Endodermal cell (in vitro differentiated cells): ENCODE measurements at regions not wholly inside any gene's neighbourhood (a gene's known extent, or its start where the extent isn't known, plus 50 kb on each side); places are given as distances from the start of the nearest gene placed in this dataset.

Experiments used
- DNase-seq: peaks from one replicate; pipeline ENCODE4 v3.0.0-alpha.2; 2017
- H3K27ac ChIP-seq: 2 replicates; pipeline ENCODE4 v1.5.1; 2013; ENCODE audit warnings: mild to moderate bottlenecking, low read depth, low read length, moderate library complexity
- H3K27me3 ChIP-seq: 2 replicates; pipeline ENCODE4 v1.6.1; 2013; ENCODE audit warnings: mild to moderate bottlenecking, low read length, moderate library complexity; ENCODE audit not compliant: insufficient read depth, control insufficient read depth, poor library complexity, severe bottlenecking
- H3K36me3 ChIP-seq: 2 replicates; pipeline ENCODE4 v1.7.0; 2013; ENCODE audit warnings: mild to moderate bottlenecking, low read length, moderate library complexity; ENCODE audit not compliant: control insufficient read depth, insufficient read depth
- H3K4me1 ChIP-seq: one replicate; pipeline ENCODE4 v1.7.0; 2013; ENCODE audit warnings: low read length; ENCODE audit not compliant: control insufficient read depth, insufficient read depth
- H3K4me3 ChIP-seq: 2 replicates; pipeline ENCODE4 v1.5.1; 2013; ENCODE audit warnings: mild to moderate bottlenecking, low read length, moderate library complexity
- H3K9ac ChIP-seq: 2 replicates; pipeline ENCODE4 v1.6.1; 2013; ENCODE audit warnings: mild to moderate bottlenecking, low read length, moderate library complexity; ENCODE audit not compliant: poor library complexity, severe bottlenecking; ENCODE audit errors: extremely low read depth
- H3K9me3 ChIP-seq: 2 replicates; pipeline ENCODE4 v1.6.1; 2013; ENCODE audit warnings: mild to moderate bottlenecking, low read length, moderate library complexity; ENCODE audit not compliant: control insufficient read depth
- H3K27ac Mint-ChIP-seq: 2 replicates; pipeline ENCODE4 v1.8.0; 2020; ENCODE audit warnings: mixed read lengths
- H3K27me3 Mint-ChIP-seq: 2 replicates; pipeline ENCODE4 v1.8.0; 2021; ENCODE audit warnings: mild to moderate bottlenecking, mixed read lengths; ENCODE audit not compliant: insufficient read depth
- H3K36me3 Mint-ChIP-seq: 2 replicates; pipeline ENCODE4 v1.8.0; 2020; ENCODE audit warnings: low read depth, mixed read lengths
- H3K4me1 Mint-ChIP-seq: 2 replicates; pipeline ENCODE4 v1.8.0; 2020; ENCODE audit warnings: mixed read lengths
- H3K4me3 Mint-ChIP-seq: 2 replicates; pipeline ENCODE4 v1.8.0; 2020; ENCODE audit warnings: mild to moderate bottlenecking, moderate library complexity, mixed read lengths
- H3K9me3 Mint-ChIP-seq: 2 replicates; pipeline ENCODE4 v1.8.0; 2020; ENCODE audit warnings: mild to moderate bottlenecking, mixed read lengths
- TF ChIP-seq, protein P1 (sequence below): fragments of 200-600 bp; sonication (generic); conservative IDR thresholded peaks from 2 replicates; pipeline ENCODE4 v1.5.0; 2021; ENCODE audit warnings: antibody characterized with exemption, mild to moderate bottlenecking

GRCh38 chr11:94717667-94718066 is 50.5 kb upstream of the AMOTL1 start:
- Mint-ChIP-seq H3K4me3 (no peak overlapping the region), H3K9me3 (peaks cover 12% of the 10 kb centered on the region), H3K27ac (no peak overlapping the region), H3K4me1 (peaks cover 15% of the 10 kb centered on the region), H3K27me3 (no peaks in the 10 kb centered on the region), H3K36me3 (no peaks in the 10 kb centered on the region)
- Histone ChIP-seq H3K4me3 (no peak overlapping the region), H3K9ac (no peak overlapping the region), H3K27ac (no peak overlapping the region), H3K4me1 (no peaks in the 10 kb centered on the region), H3K27me3 (no peaks in the 10 kb centered on the region), H3K36me3 (no peaks in the 10 kb centered on the region), H3K9me3 (peaks cover 14% of the 10 kb centered on the region)
- TF ChIP-seq, protein P1, sequence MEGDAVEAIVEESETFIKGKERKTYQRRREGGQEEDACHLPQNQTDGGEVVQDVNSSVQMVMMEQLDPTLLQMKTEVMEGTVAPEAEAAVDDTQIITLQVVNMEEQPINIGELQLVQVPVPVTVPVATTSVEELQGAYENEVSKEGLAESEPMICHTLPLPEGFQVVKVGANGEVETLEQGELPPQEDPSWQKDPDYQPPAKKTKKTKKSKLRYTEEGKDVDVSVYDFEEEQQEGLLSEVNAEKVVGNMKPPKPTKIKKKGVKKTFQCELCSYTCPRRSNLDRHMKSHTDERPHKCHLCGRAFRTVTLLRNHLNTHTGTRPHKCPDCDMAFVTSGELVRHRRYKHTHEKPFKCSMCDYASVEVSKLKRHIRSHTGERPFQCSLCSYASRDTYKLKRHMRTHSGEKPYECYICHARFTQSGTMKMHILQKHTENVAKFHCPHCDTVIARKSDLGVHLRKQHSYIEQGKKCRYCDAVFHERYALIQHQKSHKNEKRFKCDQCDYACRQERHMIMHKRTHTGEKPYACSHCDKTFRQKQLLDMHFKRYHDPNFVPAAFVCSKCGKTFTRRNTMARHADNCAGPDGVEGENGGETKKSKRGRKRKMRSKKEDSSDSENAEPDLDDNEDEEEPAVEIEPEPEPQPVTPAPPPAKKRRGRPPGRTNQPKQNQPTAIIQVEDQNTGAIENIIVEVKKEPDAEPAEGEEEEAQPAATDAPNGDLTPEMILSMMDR, result no peak
- no peak for DNase-seq
